DND-41 (cell line): ENCODE measurements at regions not wholly inside any gene's neighbourhood (a gene's known extent, or its start where the extent isn't known, plus 50 kb on each side); places are given as distances from the start of the nearest gene placed in this dataset.

Source experiments
- ATAC-seq: fragments of 200-7000 bp; cut with Tn5 transposase; 3 replicates; pipeline ENCODE4 v1.9.1; 2021; ENCODE audit warnings: low read depth; ENCODE audit not compliant: insufficient read depth
- DNase-seq: peaks from one replicate; pipeline ENCODE4 v3.0.0-alpha.2; 2020
- H2AFZ ChIP-seq: 2 replicates; pipeline ENCODE4 v1.6.0; 2012; ENCODE audit warnings: low read depth, low read length
- H3K27ac ChIP-seq: 2 replicates; pipeline ENCODE4 v1.5.1; 2012; ENCODE audit warnings: low read length, inconsistent platforms
- H3K27me3 ChIP-seq: fragments of 200-600 bp; sonication (generic); 2 replicates; pipeline ENCODE4 v1.6.0; 2012; ENCODE audit warnings: low read length, mild to moderate bottlenecking, inconsistent platforms; ENCODE audit not compliant: insufficient read depth, poor library complexity
- H3K36me3 ChIP-seq: 2 replicates; pipeline ENCODE4 v1.5.1; 2012; ENCODE audit warnings: low read length, inconsistent platforms; ENCODE audit not compliant: insufficient read depth
- H3K4me1 ChIP-seq: 2 replicates; pipeline ENCODE4 v1.5.1; 2012; ENCODE audit warnings: mild to moderate bottlenecking, low read length; ENCODE audit not compliant: insufficient read depth
- H3K4me2 ChIP-seq: 2 replicates; pipeline ENCODE4 v1.6.0; 2012; ENCODE audit warnings: mild to moderate bottlenecking, moderate library complexity, low read length, inconsistent platforms; ENCODE audit not compliant: insufficient read depth
- H3K4me3 ChIP-seq, 2 experiments: fragments of 200-600 bp in 1 of 2; shearing (Covaris generic) in 1 of 2; 2 replicates each; pipeline ENCODE4 v1.5.1; 2012 to 2016; ENCODE audit warnings: inconsistent platforms in 2 of 2, low read length in 2 of 2, mild to moderate bottlenecking in 2 of 2, low read depth in 1 of 2, moderate library complexity in 1 of 2
- H3K79me2 ChIP-seq: 2 replicates; pipeline ENCODE4 v1.6.0; 2012; ENCODE audit warnings: low read length, inconsistent platforms; ENCODE audit not compliant: insufficient read depth
- H3K9ac ChIP-seq: 2 replicates; pipeline ENCODE4 v1.6.0; 2012; ENCODE audit warnings: low read depth, mild to moderate bottlenecking, inconsistent platforms, low read length, moderate library complexity
- H3K9me3 ChIP-seq: 2 replicates; pipeline ENCODE4 v1.5.1; 2012; ENCODE audit warnings: low read length, moderate library complexity, mild to moderate bottlenecking, inconsistent platforms; ENCODE audit not compliant: insufficient read depth, severe bottlenecking
- H4K20me1 ChIP-seq: 2 replicates; pipeline ENCODE4 v1.6.0; 2012; ENCODE audit warnings: low read length; ENCODE audit not compliant: insufficient read depth
- CTCF ChIP-seq: IDR thresholded peaks from 2 replicates; pipeline ENCODE4 v1.5.1; 2012; ENCODE audit warnings: borderline replicate concordance, low read length, moderate library complexity, mild to moderate bottlenecking; ENCODE audit not compliant: poor library complexity, severe bottlenecking; ENCODE audit errors: extremely low read depth
- EZH2 ChIP-seq: IDR thresholded peaks from 3 replicates; pipeline ENCODE4 v1.6.1; 2012; ENCODE audit warnings: borderline replicate concordance, low read depth, mild to moderate bottlenecking, moderate library complexity, low read length, inconsistent platforms; ENCODE audit not compliant: severe bottlenecking

- no peaks in the 10 kb centered on the region for H3K79me2 ChIP-seq
- H3K27me3 ChIP-seq, result peaks cover 11% of the 10 kb centered on the region
- H3K9me3 ChIP-seq, result no peaks in the 10 kb centered on the region
- no peak overlapping the region for H3K4me2 ChIP-seq
- H4K20me1 ChIP-seq, result no peaks in the 10 kb centered on the region
- ATAC-seq (no peak), DNase-seq (no peak)
- H3K36me3 ChIP-seq, result no peaks in the 10 kb centered on the region
- no peak overlapping the region for H2AFZ ChIP-seq
- no peak overlapping the region for H3K4me3 ChIP-seq
- TF ChIP-seq CTCF (no peak), EZH2 (no peak)
- H3K4me1 ChIP-seq, result no peaks in the 10 kb centered on the region
- no peak overlapping the region for H3K9ac ChIP-seq
- H3K27ac ChIP-seq, result no peak overlapping the region
Measured at GRCh38 chr6:166715065-166715464, 88.0 kb upstream of the RPS6KA2 start.

- Histone ChIP-seq H3K9me3 (no peaks in the 10 kb centered on the region), H4K20me1 (no peaks in the 10 kb centered on the region), H3K4me3 (no peak overlapping the region), H3K4me1 (no peaks in the 10 kb centered on the region), H2AFZ (no peak overlapping the region), H3K9ac (no peak overlapping the region), H3K27me3 (peaks cover 9% of the 10 kb centered on the region), H3K27ac (no peak overlapping the region), H3K36me3 (no peaks in the 10 kb centered on the region), H3K4me2 (no peak overlapping the region), H3K79me2 (no peaks in the 10 kb centered on the region)
- TF ChIP-seq CTCF (no peak), EZH2 (no peak)
- DNase-seq (no peak), ATAC-seq (no peak)
Measured at GRCh38 chr6:166714581-166714980, 87.5 kb upstream of the RPS6KA2 start.

- Histone ChIP-seq H3K27ac (no peak overlapping the region), H3K27me3 (peaks cover 6% of the 10 kb centered on the region), H3K4me1 (no peaks in the 10 kb centered on the region), H3K36me3 (no peaks in the 10 kb centered on the region), H3K4me2 (no peak overlapping the region), H3K79me2 (no peaks in the 10 kb centered on the region), H4K20me1 (no peaks in the 10 kb centered on the region), H3K9ac (no peak overlapping the region), H2AFZ (no peak overlapping the region), H3K4me3 (no peak overlapping the region), H3K9me3 (no peaks in the 10 kb centered on the region)
- ATAC-seq (no peak), DNase-seq (no peak)
- TF ChIP-seq EZH2 (no peak), CTCF (no peak)
Measured at GRCh38 chr6:166714187-166714510, 87.1 kb upstream of the RPS6KA2 start.

GRCh38 chr6:166713434-166714186 lies 86.6 kb upstream of the RPS6KA2 start:
- Histone ChIP-seq H3K9me3 (no peaks in the 10 kb centered on the region), H3K4me3 (no peak overlapping the region), H2AFZ (no peak overlapping the region), H3K9ac (no peak overlapping the region), H3K27ac (no peak overlapping the region), H3K36me3 (no peaks in the 10 kb centered on the region), H3K27me3 (peaks cover 3% of the 10 kb centered on the region), H4K20me1 (no peaks in the 10 kb centered on the region), H3K4me2 (no peak overlapping the region), H3K79me2 (no peaks in the 10 kb centered on the region), H3K4me1 (no peaks in the 10 kb centered on the region)
- no peak for ATAC-seq
- DNase-seq, result no peak
- TF ChIP-seq EZH2, result no peak
- no peak for TF ChIP-seq CTCF
